GM12864 (cell line): ENCODE measurements at regions not wholly inside any gene's neighbourhood (a gene's known extent, or its start where the extent isn't known, plus 50 kb on each side); places are given as distances from the start of the nearest gene placed in this dataset.
"Not testable (repeated sequence)": the region's sequence is repeated elsewhere in the genome, so short reads cannot be mapped to it uniquely, and the experiment has no call there.

Source experiments
- DNase-seq: peaks from one replicate; pipeline ENCODE4 v3.0.0-alpha.2; 2011; ENCODE audit warnings: low read depth
- H3K4me3 ChIP-seq: 2 replicates; pipeline ENCODE4 v1.5.1; 2011; ENCODE audit warnings: mild to moderate bottlenecking, low read depth, low read length, control low read depth

DNA sequence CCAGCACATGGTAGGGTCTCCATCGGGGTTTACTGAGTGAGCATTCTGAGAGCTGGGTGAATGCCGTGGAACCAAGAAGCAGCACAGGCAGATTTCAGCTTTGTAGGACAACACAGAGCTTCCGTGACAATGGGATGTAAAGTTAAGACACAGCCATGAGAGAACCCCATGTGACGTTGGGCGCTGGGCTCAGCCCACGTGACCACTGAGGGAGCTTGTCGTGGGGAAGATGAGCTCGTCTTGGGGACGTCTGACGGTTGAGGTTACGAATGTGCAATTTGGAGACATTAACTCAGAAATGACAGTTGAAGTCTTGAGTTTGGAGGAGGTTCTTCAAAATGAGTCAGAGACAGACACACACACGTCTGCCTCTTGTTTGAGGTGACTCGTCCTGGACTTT is 51.5 kb upstream of the MUC20 start:
- H3K4me3 ChIP-seq, DNase-seq: not testable (repeated sequence)

DNA sequence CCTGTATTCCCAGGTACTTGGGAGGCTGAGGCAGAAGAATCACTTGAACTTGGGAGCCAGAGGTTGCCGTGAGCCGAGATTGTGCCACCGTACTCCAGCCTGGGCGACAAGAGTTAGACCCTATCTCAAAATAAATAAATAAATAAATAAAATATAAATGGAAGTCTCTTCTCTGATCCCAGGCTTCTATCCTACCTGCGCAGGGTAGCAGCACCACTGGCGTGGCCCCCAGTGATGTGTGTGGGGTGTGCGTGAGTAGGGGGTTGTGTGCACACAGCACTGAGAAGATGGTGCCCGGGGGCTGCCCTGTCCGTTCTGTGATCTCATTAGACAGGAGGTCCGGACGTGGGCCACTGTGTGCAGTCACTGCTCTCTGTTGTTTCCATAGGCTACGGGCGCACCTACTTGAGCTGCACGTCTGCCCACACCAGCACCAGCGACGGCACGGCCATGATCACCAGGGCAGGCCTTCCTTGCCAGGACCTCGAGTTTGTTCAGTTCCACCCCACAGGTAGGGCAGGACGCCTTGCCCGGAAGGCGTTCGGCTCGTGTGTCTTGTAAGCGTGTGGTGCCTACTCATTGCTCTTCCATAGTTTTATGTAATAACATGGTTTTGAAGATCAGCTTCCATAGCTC is 52.5 kb upstream of the MUC20 start:
- DNase-seq: not testable (repeated sequence)

DNA sequence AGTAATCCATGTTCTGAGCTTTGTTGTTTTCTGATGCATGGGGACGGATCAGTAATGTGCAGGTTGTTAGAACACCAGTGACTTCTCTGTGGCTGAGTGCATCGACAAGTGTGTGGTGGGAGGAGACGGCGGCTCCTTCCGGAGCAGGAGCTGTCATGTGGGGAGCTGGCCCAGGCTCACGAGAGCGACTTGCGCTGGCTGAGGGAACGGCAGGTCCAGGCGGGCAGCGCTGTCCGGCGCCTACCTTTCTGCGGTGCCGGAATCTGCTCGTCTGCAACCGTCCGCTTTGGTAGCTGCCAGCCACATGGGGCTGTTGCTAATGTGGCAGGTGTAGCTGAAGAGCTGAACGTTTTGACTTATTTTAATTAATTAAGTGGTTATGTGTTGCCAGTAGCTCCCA is 55.5 kb upstream of the MUC20 start:
- not testable (repeated sequence) for DNase-seq, H3K4me3 ChIP-seq

More for the DNA sequence above, 52.5 kb upstream of the MUC20 start:
- not testable (repeated sequence) for H3K4me3 ChIP-seq

DNA sequence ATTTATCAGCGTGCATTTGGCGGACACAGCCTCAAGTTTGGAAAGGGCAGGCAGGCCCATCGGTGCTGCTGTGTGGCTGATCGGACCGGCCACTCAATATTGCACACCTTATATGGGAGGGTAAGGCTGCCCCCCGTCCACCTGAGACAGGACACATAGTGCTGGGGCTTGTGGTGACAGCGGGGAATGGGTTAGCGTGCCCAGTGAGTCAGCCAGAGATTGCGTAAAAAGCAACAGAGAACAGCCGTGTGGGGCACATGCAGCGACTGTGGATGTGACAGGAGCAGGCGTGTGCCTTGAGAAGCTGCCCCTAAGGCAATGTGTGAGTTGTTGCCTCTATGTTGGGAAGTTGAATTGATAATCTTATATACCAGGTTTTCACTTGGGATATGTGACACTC is 56.6 kb upstream of the MUC20 start:
- not testable (repeated sequence) for DNase-seq, H3K4me3 ChIP-seq

DNA sequence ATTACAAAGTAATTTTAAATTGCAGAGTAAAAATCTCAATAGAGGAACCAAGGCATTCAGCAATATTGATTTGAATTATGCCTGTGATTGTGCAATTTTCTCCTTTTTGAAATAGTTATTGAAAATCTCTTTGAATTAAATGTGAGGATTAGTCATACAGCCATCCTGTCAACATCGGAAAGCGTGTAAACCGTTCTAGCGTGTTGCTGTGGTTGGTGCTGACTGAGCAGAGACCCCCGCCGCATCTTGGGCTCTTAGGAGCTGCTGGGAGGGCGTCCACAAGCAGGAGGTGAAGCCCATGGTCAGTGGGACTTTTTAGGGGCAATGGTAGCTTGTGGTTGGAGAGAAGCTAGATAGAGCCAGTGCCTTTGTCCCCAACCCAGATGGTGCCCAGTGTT is 61.6 kb upstream of the MUC20 start:
- not testable (repeated sequence) for DNase-seq, H3K4me3 ChIP-seq

DNA sequence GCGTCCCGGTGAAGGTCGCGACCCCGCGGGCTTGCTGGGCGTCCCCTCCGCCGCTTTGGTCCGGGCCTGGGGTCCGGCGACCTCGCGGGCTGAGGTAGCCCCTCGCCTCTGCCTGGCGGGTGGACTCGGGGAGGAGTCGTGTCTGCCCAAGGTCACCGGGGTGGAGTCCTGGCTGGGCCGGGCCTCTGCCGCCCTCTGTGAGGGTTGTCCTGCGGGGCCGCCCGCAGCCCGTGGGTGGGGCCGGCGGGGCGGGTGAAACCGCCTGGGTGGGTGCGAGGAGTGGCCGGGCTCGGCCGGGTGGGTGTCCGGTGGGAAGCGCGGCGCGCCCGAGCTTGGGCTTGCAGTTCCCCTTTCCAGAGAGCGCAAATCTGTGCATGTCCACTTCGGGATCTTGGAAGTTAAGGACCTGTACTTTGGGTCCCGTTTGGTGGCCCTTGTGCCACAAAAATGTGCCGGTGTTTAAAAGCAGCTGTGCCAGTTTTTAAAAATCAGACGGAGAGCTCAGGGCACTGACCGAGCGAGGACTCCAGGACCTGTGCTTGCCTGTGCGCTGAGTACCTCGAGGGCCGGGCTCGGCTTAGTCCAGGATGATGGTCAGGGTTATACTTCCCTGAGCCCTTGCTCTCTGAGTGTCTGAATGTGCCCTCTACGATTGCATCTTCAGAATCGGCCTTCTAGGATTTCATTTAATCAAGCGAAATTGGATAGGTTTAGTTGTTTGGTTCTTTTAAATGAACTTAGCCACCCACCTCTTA is 62.2 kb upstream of the MUC20 start:
- peak overlapping the region; percentile 72 for H3K4me3 ChIP-seq
- DNase-seq: not testable (repeated sequence)

DNA sequence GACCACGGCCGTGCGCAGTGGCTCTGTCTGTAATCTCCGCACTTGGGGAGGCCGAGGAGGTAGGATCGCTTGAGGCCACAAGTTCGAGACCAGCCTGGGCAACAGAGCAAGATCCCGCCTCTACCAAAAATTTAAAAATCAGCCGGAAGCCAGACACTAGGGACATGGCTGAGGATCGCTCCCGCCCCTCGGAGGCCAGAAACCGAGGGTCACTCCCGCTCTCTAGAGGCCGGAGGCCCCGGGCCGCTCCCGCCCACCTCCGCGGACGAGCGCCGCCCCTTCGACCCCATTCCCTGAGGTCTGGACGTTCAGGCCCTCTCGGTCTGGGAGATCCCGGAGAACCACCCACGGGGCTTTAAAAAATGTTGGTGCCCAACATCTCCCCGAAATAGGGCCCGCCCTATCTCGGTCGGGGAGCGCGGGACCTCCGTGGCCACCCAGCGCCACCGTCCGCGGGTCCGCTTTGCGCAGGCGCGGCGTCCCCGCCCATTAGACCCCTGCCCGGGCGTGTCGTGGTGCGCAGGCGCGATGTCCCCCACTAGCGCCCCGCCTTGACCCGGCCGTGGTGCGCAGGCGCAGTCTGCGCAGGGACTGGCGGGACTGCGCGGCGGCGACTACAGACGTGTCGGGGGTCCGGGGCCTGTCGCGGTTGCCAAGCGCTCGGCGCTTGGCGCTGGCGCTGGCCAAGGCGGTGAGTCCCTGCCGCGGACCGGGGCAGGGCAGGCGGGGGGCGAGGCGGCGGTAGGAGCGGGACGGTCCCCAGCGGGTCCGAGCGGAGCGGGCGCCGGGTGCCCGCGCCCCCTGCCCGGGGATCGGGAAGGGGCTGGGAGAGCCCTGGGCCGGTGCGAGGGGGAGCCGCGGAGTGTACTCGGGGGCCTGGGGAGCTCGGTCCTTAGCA is 63.1 kb upstream of the MUC20 start:
- DNase-seq: not testable (repeated sequence)
- H3K4me3 ChIP-seq: peak overlapping the region; percentile 72

DNA sequence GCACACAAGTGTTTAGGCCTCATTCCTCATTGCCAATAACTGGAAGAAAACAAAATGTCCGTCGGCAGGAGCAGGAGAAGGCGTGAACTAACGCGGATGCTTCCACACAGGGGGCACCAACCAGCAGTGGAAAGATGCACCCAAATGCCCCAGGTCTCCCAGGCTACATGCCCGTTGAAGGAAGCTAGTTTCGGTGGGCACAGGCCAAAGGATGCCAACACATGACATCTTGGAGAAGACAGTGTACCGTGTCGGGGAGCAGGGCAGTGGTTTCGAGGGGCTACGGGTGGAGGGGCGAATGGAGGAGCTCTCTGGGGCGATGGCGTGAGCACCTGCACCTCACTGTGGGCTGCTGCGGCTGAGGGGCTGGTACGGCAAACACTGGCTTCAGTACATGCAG is 64.7 kb upstream of the MUC20 start:
- H3K4me3 ChIP-seq, DNase-seq: not testable (repeated sequence)

DNA sequence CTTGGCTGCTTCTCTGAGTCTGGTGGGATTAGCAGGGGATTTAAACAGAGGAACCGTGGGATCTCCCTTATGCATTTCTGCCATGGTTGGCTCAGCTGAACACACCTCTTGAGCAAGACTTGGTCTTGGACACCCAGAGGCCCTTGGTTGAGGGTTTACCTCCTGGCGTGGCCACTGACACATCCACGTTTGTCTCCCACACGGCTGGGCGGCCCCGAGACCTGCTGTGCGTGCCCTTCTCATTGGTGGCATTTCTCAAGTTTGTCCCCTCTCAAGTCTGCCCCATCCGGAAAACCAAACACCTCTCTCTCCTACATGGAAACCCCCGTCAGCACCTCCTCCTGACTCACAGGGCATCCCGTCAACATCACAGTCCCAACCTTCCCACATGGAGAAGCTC is 66.0 kb upstream of the MUC20 start:
- not testable (repeated sequence) for H3K4me3 ChIP-seq, DNase-seq

DNA sequence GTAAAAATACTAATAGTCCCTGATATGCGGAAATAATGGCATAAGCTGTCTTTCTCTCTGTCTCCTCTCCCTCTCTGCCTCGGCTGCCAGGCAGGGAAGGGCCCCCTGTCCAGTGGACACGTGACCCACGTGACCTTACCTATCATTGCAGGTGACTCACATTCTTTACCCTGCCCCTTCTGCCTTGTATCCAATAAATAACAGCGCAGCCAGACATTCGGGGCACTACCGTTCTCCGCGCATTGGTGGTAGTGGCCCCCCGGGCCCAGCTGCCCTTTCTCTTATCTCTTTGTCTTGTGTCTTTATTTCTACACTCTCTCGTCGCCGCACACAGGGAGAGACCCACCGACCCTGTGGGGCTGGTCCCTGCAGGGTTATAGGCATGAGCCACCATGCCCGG is 66.6 kb upstream of the MUC20 start:
- DNase-seq, H3K4me3 ChIP-seq: not testable (repeated sequence)

DNA sequence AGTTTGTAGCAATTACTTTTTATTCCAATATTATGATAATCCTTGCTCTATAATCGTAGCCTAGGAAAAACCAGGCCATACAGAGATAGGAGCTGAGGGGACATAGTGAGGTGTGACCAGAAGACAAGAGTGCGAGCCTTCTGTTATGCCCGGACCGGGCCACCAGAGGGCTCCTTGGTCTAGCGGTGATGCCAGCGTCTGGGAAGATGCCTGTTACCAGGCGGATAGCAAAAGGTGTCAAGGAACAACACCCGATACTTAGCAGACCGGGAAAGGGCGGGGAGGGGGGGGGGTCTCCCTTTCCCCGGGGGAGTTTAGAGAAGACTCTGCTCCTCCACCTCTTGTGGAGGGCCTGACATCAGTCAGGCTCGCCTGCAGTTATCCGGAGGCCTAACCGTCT is 67.1 kb upstream of the MUC20 start:
- H3K4me3 ChIP-seq, DNase-seq: not testable (repeated sequence)

DNA sequence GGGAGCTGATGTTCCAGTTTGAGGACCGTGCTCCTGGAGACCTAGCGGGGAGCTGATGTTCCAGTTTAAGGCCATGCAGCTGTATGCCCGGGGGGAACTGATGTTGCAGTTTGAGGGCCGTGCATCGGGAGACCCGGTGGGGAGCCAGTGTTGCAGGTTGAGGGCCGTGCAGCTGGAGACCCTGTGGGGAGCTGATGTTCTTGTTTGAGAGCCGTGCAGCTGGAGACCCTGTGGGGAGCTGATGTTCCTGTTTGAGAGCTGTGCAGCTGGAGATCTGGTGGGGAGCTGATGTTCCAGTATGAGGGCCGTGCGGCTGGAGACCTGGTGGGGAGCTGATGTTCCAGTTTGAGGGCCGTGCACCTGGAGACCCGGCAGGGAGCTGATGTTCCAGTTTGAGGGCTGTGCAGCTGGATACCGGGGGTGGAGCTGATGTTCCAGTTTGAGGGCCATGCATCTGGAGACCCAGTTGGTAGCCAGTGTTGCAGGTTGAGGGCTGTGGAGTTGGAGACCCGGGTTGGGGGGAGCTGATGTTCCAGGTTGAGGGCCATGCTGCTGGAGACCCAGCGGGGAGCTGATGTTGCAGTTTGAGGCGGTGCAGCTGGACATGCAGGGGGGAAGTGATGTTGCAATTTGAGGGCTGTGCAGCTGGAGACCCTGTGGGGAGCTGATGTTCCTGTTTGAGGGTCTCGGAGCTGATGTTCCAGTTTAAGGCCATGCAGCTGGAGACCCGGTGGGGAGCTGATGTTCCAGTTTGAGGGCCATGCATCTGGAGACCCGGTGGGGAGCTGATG is 64.4 kb upstream of the APOD start:
- not testable (repeated sequence) for DNase-seq, H3K4me3 ChIP-seq

DNA sequence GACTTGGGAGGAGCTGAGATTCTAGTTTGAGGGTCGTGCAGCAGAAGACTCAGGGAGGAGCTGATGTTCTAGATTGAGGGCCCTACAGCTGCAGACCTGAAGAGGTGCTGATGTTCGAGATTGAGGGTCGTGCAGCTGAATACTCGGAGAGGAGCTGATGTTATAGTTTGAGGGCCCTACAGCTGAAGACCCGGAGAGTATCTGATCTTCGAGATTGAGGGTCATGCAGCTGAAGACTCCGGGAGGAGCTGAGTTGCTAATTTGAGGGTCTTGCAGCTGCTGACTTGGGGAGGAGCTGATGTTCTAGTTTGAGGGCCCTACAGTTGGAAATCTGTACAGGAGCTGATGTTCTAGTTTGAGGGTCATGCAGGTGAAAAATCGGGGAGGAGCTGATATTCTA is 62.1 kb upstream of the APOD start:
- not testable (repeated sequence) for H3K4me3 ChIP-seq

DNA sequence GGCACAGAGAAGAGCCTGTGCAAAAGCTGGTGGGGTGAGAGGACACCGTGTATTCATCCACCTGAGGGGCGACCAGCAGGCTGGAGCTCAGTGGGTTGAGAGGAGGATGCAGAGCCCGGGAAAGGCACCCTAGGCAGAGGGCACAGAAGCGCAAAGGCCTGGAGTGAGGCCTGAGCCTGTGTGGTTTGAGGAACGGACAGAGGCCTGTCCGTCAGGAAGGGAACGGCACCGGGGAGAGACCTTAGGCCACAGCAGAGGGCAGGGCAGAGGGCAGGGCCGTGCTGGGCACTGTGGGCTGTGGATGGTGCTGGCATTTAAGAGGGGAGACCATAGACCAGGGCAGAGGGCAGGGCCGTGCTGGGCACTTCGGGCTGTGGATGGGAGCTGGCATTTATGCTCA is 59.5 kb upstream of the APOD start:
- not testable (repeated sequence) for H3K4me3 ChIP-seq, DNase-seq

More for the DNA sequence above, 62.1 kb upstream of the APOD start:
- DNase-seq: not testable (repeated sequence)

DNA sequence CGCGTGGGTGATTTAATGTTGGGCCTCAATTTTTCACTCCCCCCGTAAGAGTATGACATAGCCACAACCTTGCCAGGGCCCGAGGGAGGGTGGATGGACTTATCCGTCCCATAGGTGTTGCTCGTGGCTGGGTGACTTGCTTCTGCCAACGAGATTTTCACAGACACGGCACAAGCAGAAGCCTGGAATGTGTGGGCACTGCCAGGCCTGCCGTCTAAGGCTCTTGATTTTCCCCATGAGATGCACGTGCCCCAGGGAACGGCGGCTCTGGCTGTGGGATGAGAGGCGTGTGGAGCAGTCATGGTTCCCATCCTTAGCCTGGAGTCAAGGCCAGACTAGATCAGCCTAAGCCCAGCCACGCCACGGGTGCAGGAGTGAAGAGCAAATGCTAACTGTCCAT is 58.6 kb upstream of the APOD start:
- not testable (repeated sequence) for H3K4me3 ChIP-seq, DNase-seq

DNA sequence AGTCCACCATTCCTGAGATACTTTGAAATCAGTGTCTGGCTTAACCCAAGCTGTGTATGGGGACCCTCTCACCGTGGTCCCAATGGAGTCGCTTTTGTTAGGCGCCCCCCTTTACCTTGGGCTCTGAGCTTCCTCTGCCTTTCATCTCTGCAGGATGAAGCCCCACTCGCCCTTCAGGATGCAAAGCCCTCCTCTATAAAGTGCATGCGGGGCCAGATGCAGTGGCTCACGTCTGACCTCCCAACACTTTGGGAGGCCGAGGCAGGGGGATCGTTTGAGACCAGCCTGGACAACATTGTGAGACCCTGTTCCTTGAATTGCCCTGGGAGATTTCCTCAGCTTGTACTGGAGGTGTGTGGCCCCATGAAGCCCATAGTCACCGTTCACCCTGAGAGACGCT is 54.7 kb upstream of the APOD start:
- not testable (repeated sequence) for H3K4me3 ChIP-seq, DNase-seq

DNA sequence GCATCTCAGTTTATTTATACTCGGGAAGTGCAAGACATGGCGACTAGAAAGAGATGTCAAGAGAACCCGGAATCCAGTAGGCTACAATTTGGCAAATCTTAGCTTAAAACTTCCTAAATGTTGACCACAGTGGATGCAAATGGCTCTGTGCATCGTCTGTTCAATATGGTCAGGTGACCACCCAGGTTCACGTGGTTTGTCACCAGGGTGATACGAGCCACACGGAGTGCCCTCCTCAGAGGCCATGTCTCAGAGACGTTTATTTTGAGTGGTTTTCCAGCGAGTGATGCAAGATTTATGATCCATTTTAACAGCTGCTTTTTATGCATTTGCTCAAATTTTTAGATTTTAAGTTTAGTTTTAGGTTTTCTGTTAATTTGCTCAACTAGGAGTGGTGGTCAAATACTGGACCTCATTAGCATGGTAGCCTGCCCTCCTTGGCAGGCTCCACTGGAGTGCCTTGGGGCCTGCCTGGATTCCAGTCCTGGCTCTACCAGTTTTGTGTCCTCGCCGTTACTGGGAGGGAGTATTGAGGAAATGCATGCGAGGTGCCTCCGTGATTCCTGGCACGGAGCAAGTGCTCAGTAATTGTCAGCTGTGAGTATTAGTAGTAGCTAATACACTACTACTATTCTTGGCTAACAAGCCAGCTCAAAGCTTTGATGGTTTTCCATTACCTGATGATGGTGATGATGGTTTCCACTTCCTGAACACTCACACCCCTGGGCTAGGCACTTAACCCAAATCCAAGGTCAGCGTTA is 53.9 kb upstream of the APOD start:
- not testable (repeated sequence) for H3K4me3 ChIP-seq, DNase-seq

DNA sequence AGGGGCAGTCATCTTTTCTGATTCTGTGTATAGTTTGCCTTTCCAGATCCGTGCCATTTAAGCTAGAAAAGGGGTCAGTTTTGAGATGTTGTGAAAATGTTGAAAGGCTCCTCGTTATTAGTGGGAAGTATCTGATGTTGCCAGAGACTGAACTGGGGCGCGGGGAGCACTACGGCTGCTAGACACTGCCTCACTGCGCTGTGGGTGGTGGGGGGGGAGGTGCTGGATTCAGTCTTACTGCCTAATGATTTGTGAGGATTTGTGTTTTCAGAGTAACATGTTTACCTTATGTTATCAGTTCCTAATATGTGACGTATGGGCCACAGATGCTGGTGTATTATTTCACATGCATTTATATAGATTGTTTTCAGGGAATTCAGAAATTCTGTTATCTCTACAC is 53.3 kb upstream of the APOD start:
- DNase-seq, H3K4me3 ChIP-seq: not testable (repeated sequence)
